ENCODE measurements at regions not wholly inside any gene's neighbourhood (a gene's known extent, or its start where the extent isn't known, plus 50 kb on each side); places are given as distances from the start of the nearest gene placed in this dataset.

GRCh38 chrX:147800663-147801062 lies 111.1 kb upstream of the FMR1 start:
- Histone ChIP-seq H3K36me3 (no peaks in the 10 kb centered on the region), H3K4me3 (no peak overlapping the region), H3K4me1 (no peaks in the 10 kb centered on the region), H3K9me3 (no peaks in the 10 kb centered on the region), H3K27me3 (no peaks in the 10 kb centered on the region), H3K27ac (no peak overlapping the region)
- TF ChIP-seq, protein P1, sequence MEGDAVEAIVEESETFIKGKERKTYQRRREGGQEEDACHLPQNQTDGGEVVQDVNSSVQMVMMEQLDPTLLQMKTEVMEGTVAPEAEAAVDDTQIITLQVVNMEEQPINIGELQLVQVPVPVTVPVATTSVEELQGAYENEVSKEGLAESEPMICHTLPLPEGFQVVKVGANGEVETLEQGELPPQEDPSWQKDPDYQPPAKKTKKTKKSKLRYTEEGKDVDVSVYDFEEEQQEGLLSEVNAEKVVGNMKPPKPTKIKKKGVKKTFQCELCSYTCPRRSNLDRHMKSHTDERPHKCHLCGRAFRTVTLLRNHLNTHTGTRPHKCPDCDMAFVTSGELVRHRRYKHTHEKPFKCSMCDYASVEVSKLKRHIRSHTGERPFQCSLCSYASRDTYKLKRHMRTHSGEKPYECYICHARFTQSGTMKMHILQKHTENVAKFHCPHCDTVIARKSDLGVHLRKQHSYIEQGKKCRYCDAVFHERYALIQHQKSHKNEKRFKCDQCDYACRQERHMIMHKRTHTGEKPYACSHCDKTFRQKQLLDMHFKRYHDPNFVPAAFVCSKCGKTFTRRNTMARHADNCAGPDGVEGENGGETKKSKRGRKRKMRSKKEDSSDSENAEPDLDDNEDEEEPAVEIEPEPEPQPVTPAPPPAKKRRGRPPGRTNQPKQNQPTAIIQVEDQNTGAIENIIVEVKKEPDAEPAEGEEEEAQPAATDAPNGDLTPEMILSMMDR (IDR thresholded peaks at IDR 0.05) = no peak
- TF ChIP-seq POLR2A (IDR thresholded peaks at IDR 0.05) = no peak
- intact Hi-C loops (cut with DNase I; ENCODE audit: low total_unique reads) = no loop called here
- no peak for DNase-seq

DNA sequence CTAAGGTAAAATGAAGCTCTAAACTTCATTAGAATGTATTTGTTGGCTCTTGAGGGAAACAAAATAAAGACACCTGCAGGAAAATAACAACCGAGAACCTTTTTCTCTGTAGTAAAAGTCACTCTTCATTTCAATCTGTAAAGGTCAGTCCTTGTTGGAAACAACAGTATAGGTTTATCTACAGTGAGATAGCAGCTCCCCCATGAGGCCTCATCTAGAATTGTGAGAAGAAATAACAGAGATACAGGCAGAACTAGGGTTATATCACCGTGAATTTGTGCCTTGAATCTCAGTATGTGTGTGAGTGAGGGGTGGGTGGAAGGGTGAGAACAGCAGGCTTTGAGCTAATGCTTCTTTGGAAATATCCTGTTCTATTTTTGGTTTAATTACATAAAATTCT lies 107.8 kb upstream of the FMR1 start:
- no peaks in the 10 kb centered on the region for H3K36me3 ChIP-seq
- no peak overlapping the region for H3K27ac ChIP-seq
- TF ChIP-seq, protein P1 (IDR thresholded peaks at IDR 0.05) = peak in 2 of 4 experiments; percentile 12
- TF ChIP-seq POLR2A (IDR thresholded peaks at IDR 0.05) = no peak
- DNase-seq = no peak
- H3K9me3 ChIP-seq = no peaks in the 10 kb centered on the region
- no peak overlapping the region for H3K4me3 ChIP-seq
- intact Hi-C loops (cut with DNase I; ENCODE audit: low total_unique reads) = no loop called here
- H3K27me3 ChIP-seq = no peaks in the 10 kb centered on the region
- no peaks in the 10 kb centered on the region for H3K4me1 ChIP-seq

GRCh38 chrX:147811803-147812202 lies 99.9 kb upstream of the FMR1 start:
- H3K9me3 ChIP-seq = no peaks in the 10 kb centered on the region
- no peak for TF ChIP-seq POLR2A (IDR thresholded peaks at IDR 0.05)
- TF ChIP-seq, protein P1 (IDR thresholded peaks at IDR 0.05) = no peak
- intact Hi-C loops (cut with DNase I; ENCODE audit: low total_unique reads) = no loop called here
- no peak overlapping the region for H3K4me3 ChIP-seq
- H3K27me3 ChIP-seq = no peaks in the 10 kb centered on the region
- H3K4me1 ChIP-seq = no peaks in the 10 kb centered on the region
- H3K27ac ChIP-seq = no peak overlapping the region
- H3K36me3 ChIP-seq = no peaks in the 10 kb centered on the region
- no peak for DNase-seq

DNA sequence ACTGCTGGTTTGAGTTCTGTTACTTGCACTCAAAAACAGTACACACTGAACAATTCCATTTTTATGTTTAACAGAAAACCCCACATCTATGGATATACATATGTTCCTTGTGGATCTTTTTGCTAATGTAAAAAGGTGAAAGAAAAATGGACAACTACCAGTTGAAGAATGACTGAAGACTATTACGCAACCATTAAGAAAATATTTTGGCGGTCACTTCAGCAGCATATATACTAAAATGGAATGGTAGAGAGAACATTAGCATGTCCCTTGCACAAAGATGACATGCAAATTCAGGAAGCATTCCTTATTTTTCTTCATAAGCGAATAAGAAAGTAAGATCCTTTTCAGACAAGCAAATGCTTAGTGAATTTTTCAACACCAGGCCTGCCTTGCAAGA lies 84.6 kb upstream of the FMR1 start:
- no peak overlapping the region for H3K4me3 ChIP-seq
- no peaks in the 10 kb centered on the region for H3K27me3 ChIP-seq
- no peak for TF ChIP-seq POLR2A (IDR thresholded peaks at IDR 0.05)
- TF ChIP-seq, protein P1 (IDR thresholded peaks at IDR 0.05) = no peak
- no peak for DNase-seq
- intact Hi-C loops (cut with DNase I; ENCODE audit: low total_unique reads) = no loop called here
- no peak overlapping the region for H3K27ac ChIP-seq
- no peaks in the 10 kb centered on the region for H3K36me3 ChIP-seq
- no peaks in the 10 kb centered on the region for H3K9me3 ChIP-seq
- no peaks in the 10 kb centered on the region for H3K4me1 ChIP-seq

- no peak for DNase-seq
- H3K27ac ChIP-seq = no peak overlapping the region
- intact Hi-C loops (cut with DNase I; ENCODE audit: low total_unique reads) = no loop called here
- no peaks in the 10 kb centered on the region for H3K27me3 ChIP-seq
- no peaks in the 10 kb centered on the region for H3K9me3 ChIP-seq
- H3K36me3 ChIP-seq = no peaks in the 10 kb centered on the region
- no peaks in the 10 kb centered on the region for H3K4me1 ChIP-seq
- no peak overlapping the region for H3K4me3 ChIP-seq
- no peak for TF ChIP-seq POLR2A (IDR thresholded peaks at IDR 0.05)
- TF ChIP-seq, protein P1 (IDR thresholded peaks at IDR 0.05) = no peak
These were observed 83.0 kb upstream of the FMR1 start for GRCh38 chrX:147828719-147829118.

Measured in uterus (tissue), 3 donors.